ENCODE measurements at regions not wholly inside any gene's neighbourhood (a gene's known extent, or its start where the extent isn't known, plus 50 kb on each side); places are given as distances from the start of the nearest gene placed in this dataset.

DNA sequence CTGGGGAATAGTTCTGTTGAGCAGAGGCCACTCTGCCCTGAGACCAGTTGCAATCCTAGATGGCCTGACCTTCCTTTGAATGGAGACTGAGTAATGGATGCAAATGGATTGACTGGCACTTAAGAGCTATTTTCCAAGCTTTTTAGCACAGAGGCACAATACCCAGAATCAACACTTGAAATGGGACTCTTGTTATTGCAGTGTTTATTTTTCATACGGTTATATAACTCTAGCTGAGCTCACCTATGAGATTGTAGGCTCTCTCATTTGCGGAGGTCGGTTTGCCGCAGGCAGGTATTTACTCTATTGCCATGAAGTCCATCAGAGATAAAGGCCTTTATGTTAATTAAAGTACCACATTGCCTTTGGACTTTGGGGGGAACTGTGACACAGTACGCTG is 422.3 kb upstream of the CELF4 start:
- DNase-seq (ENCODE audit: low spot score in 2 of 2): no peak
- Histone ChIP-seq H3K9me3 (no peaks in the 10 kb centered on the region), H3K4me1 (no peaks in the 10 kb centered on the region), H3K27me3 (no peaks in the 10 kb centered on the region), H3K4me3 (no peak overlapping the region), H3K36me3 (no peaks in the 10 kb centered on the region), H3K27ac (no peak overlapping the region)
- WGBS, 2 donors: 80 to 83% methylated on average over 5 of the region's 5 CpGs
- TF ChIP-seq EP300 (IDR thresholded peaks at IDR 0.05) (no peak), POLR2A (IDR thresholded peaks at IDR 0.05) (no peak)
- TF ChIP-seq, protein P1, sequence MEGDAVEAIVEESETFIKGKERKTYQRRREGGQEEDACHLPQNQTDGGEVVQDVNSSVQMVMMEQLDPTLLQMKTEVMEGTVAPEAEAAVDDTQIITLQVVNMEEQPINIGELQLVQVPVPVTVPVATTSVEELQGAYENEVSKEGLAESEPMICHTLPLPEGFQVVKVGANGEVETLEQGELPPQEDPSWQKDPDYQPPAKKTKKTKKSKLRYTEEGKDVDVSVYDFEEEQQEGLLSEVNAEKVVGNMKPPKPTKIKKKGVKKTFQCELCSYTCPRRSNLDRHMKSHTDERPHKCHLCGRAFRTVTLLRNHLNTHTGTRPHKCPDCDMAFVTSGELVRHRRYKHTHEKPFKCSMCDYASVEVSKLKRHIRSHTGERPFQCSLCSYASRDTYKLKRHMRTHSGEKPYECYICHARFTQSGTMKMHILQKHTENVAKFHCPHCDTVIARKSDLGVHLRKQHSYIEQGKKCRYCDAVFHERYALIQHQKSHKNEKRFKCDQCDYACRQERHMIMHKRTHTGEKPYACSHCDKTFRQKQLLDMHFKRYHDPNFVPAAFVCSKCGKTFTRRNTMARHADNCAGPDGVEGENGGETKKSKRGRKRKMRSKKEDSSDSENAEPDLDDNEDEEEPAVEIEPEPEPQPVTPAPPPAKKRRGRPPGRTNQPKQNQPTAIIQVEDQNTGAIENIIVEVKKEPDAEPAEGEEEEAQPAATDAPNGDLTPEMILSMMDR (IDR thresholded peaks at IDR 0.05): no peak

DNA sequence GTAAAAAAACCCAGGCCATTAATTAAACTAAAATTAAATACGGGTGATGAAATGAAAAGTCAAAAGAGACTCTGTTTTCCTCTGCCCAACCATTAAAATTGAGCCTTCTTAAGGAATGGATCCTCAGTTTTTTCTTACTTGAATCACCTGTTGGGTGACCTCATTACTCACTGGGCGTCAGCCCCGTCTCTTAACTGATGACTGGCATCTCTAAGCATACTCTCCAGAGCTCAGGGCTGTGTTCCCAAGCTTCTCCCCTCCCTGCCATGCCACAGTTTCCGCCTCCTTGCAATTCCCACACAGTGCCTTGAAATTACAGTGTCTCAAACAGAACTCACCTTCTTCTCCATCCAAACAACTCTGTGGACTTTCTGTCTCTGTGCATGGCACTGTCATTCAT is 421.1 kb upstream of the CELF4 start:
- Histone ChIP-seq H3K4me3 (no peak overlapping the region), H3K27me3 (no peaks in the 10 kb centered on the region), H3K36me3 (no peaks in the 10 kb centered on the region), H3K4me1 (no peaks in the 10 kb centered on the region), H3K9me3 (no peaks in the 10 kb centered on the region), H3K27ac (no peak overlapping the region)
- TF ChIP-seq EP300 (IDR thresholded peaks at IDR 0.05): no peak
- TF ChIP-seq POLR2A (IDR thresholded peaks at IDR 0.05): no peak
- TF ChIP-seq, protein P1 (IDR thresholded peaks at IDR 0.05): no peak
- DNase-seq (ENCODE audit: low spot score in 2 of 2): no peak
- WGBS, 2 donors: 59 to 75% methylated on average over 4 of the region's 4 CpGs

- H3K27ac ChIP-seq: no peak overlapping the region
- DNase-seq (ENCODE audit: low spot score in 2 of 2): no peak
- H3K9me3 ChIP-seq: no peaks in the 10 kb centered on the region
- H3K4me1 ChIP-seq: no peaks in the 10 kb centered on the region
- TF ChIP-seq, protein P1 (IDR thresholded peaks at IDR 0.05): no peak
- TF ChIP-seq EP300 (IDR thresholded peaks at IDR 0.05) (no peak), POLR2A (IDR thresholded peaks at IDR 0.05) (no peak)
- no peak overlapping the region for H3K4me3 ChIP-seq
- no peaks in the 10 kb centered on the region for H3K36me3 ChIP-seq
- H3K27me3 ChIP-seq: no peaks in the 10 kb centered on the region
- WGBS, 2 donors: 44 to 48% methylated on average over 5 of the region's 5 CpGs
These were observed 419.5 kb upstream of the CELF4 start for GRCh38 chr18:37985126-37985525.

DNA sequence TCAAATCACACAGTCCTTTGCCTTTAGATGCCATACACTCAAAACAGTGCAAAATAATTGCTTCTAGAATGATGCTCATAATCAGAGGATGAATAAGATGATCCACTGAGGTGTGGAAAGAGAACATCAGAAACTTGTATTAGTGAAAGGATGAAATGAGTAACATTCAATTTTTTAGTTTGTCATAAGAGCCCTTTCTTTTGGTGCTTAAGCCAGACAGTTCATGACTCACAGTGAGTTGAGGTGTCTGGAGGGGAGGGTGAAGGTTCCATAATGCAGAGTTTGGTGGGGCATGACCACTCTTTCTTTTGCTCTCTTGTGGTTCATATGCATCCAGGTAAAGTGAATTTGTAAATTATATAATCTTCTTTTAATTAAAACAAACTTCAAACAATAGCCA is 415.0 kb upstream of the CELF4 start:
- Histone ChIP-seq H3K9me3 (peaks cover 0 to 1% (median 0%) of the 10 kb centered on the region in 4 donors), H3K4me1 (no peaks in the 10 kb centered on the region), H3K27ac (no peak overlapping the region), H3K36me3 (no peaks in the 10 kb centered on the region), H3K27me3 (no peaks in the 10 kb centered on the region), H3K4me3 (no peak overlapping the region)
- TF ChIP-seq POLR2A (IDR thresholded peaks at IDR 0.05) (no peak), EP300 (IDR thresholded peaks at IDR 0.05) (no peak)
- TF ChIP-seq, protein P1 (IDR thresholded peaks at IDR 0.05): no peak
- no peak for DNase-seq (ENCODE audit: low spot score in 2 of 2)

GRCh38 chr18:37975446-37975845 is 409.8 kb upstream of the CELF4 start:
- TF ChIP-seq POLR2A (IDR thresholded peaks at IDR 0.05): no peak
- TF ChIP-seq EP300 (IDR thresholded peaks at IDR 0.05): no peak
- TF ChIP-seq, protein P1 (IDR thresholded peaks at IDR 0.05): no peak
- peaks cover 0 to 15% (median 4%) of the 10 kb centered on the region in 4 donors for H3K9me3 ChIP-seq
- WGBS, 2 donors: 77 to 80% methylated on average over 1 of the region's 1 CpG
- H3K4me3 ChIP-seq: no peak overlapping the region
- no peaks in the 10 kb centered on the region for H3K27me3 ChIP-seq
- H3K4me1 ChIP-seq: no peaks in the 10 kb centered on the region
- DNase-seq (ENCODE audit: low spot score in 2 of 2): no peak
- no peak overlapping the region for H3K27ac ChIP-seq
- H3K36me3 ChIP-seq: no peaks in the 10 kb centered on the region
